ENCODE measurements at regions not wholly inside any gene's neighbourhood (a gene's known extent, or its start where the extent isn't known, plus 50 kb on each side); places are given as distances from the start of the nearest gene placed in this dataset.

DNA sequence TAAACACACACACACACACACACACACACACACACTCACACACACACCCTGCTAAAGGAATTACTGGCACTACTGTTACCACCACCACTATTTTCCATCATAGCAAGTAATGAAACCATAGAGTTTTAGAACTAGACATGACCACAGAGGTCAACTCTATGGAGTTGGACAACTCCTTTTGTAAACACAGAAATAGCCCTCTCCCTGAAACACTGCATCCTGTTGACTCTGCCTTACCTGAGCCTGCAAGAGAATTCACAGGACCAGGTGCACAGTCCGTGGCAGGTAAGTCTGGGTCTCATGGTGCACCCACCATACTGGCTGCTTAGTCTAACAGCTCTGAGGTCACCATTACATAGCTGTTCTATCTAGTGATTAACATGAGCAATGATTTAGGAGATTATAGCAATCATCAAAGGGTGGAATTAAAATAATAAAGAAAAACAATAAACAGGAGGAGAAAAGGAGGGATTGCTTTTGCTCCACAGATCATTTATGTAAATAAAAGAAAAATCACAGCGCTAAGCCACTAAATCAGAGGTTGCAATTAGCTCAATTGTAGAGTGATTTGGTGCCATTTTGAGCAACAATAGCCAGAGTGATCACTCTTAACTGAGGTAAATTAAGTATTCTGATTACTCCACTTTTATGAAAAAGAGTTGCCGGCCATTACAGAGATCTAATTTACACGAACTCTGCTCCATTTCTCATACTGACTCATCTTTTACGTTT, 340.0 kb upstream of the RASGEF1B start:
- TF ChIP-seq EP300 (IDR thresholded peaks at IDR 0.05; ENCODE audit: borderline replicate concordance in 1 of 2, low read depth in 2 of 2, low read length in 2 of 2) (no peak), BCL11A (IDR thresholded peaks at IDR 0.05; ENCODE audit: low read depth in 2 of 2, low read length in 2 of 2) (no peak), CTCF (IDR thresholded peaks at IDR 0.05; ENCODE audit: control extremely low read depth in 1 of 3, insufficient read depth in 1 of 3, low read depth in 1 of 3, low read length in 3 of 3) (no peak), SRF (IDR thresholded peaks at IDR 0.05; ENCODE audit: low read depth, low read length) (no peak), RXRA (IDR thresholded peaks at IDR 0.05; ENCODE audit: insufficient read depth, low read depth, low read length) (no peak), TAF1 (IDR thresholded peaks at IDR 0.05; ENCODE audit: low read depth, low read length) (no peak)

Data from H1 (cell line).